Suprapubic skin (tissue), 3 donors: ENCODE measurements at regions not wholly inside any gene's neighbourhood (a gene's known extent, or its start where the extent isn't known, plus 50 kb on each side); places are given as distances from the start of the nearest gene placed in this dataset.

ENCODE experiments used
- POLR2AphosphoS5 ChIP-seq, 3 donors: sonication (generic); formaldehyde crosslinking; IDR thresholded peaks; one replicate each; pipeline ENCODE4 v1.6.1; 2017; ENCODE audit warnings: antibody characterized with exemption in 3 of 3
- TF ChIP-seq, protein P1 (sequence below), 2 donors: fragments of 200-600 bp in 1 of 2; fragments of 450-650 bp in 1 of 2; sonication (generic) in 1 of 2; IDR thresholded peaks; one replicate each; pipeline ENCODE4 v1.5.1; 2016 to 2019; ENCODE audit warnings: antibody characterized with exemption in 2 of 2, mild to moderate bottlenecking in 1 of 2, moderate library complexity in 1 of 2

DNA sequence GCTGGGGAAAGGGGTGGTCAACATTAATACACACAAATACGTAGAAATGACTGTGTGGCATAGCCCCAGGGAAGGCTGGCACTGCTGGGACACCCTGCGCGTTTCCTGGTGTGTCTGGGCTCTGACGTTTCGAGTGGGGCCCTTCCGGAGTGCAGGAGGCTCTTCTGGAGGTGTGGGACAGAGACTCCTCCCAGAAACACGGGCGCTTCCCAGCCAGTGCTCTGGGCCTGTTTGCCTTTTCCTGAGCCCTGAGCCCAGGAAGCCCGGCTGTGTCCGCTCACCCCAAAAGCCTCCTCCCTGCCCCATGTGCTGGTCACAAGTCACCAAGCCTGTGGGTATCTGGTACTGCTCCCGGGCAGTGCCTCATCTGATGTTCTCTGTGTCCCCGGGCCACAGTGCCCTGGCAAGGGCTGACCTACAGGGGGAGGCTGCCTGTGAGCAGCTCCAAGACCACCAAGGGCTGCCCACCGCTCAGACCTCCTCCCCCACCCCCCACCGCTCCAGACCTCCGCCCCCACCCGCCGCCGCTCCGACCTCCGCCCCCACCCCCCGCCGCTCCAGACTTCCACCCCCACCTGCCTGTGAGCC is 1133.3 kb downstream of the BRD1 start:
- TF ChIP-seq, protein P1, sequence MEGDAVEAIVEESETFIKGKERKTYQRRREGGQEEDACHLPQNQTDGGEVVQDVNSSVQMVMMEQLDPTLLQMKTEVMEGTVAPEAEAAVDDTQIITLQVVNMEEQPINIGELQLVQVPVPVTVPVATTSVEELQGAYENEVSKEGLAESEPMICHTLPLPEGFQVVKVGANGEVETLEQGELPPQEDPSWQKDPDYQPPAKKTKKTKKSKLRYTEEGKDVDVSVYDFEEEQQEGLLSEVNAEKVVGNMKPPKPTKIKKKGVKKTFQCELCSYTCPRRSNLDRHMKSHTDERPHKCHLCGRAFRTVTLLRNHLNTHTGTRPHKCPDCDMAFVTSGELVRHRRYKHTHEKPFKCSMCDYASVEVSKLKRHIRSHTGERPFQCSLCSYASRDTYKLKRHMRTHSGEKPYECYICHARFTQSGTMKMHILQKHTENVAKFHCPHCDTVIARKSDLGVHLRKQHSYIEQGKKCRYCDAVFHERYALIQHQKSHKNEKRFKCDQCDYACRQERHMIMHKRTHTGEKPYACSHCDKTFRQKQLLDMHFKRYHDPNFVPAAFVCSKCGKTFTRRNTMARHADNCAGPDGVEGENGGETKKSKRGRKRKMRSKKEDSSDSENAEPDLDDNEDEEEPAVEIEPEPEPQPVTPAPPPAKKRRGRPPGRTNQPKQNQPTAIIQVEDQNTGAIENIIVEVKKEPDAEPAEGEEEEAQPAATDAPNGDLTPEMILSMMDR (IDR thresholded peaks at IDR 0.05), result no peak
- TF ChIP-seq POLR2AphosphoS5 (IDR thresholded peaks at IDR 0.05), result no peak
